ENCODE measurements at regions not wholly inside any gene's neighbourhood (a gene's known extent, or its start where the extent isn't known, plus 50 kb on each side); places are given as distances from the start of the nearest gene placed in this dataset.

DNA sequence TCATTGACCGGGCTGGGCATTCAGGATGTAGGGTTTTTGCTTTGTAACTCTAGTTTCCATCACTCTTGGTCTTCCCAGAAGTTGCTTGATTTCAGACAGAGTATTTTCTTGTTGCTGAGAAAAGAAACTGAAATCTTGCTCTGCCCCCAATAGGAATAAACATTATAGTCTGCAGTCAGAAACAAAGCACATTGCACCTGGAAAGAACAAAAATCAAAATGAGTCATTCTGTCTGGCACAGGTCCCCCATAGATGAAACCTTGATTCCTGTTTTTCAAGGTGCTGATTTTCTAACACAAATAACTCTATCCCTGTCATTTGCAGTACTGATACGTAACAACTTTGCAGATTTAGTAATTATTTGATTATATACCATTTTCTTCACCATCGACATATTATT lies 232.1 kb downstream of the FBXO4 start:
- TF ChIP-seq, protein P1, sequence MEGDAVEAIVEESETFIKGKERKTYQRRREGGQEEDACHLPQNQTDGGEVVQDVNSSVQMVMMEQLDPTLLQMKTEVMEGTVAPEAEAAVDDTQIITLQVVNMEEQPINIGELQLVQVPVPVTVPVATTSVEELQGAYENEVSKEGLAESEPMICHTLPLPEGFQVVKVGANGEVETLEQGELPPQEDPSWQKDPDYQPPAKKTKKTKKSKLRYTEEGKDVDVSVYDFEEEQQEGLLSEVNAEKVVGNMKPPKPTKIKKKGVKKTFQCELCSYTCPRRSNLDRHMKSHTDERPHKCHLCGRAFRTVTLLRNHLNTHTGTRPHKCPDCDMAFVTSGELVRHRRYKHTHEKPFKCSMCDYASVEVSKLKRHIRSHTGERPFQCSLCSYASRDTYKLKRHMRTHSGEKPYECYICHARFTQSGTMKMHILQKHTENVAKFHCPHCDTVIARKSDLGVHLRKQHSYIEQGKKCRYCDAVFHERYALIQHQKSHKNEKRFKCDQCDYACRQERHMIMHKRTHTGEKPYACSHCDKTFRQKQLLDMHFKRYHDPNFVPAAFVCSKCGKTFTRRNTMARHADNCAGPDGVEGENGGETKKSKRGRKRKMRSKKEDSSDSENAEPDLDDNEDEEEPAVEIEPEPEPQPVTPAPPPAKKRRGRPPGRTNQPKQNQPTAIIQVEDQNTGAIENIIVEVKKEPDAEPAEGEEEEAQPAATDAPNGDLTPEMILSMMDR (IDR thresholded peaks at IDR 0.05): no peak
- TF ChIP-seq POLR2A (IDR thresholded peaks at IDR 0.05): no peak
